Stimulated activated CD4-positive, alpha-beta T cell treated with anti-CD3 and anti-CD28 coated beads, Interleukin-4, amount 100 ng/mL, for 1 hour (primary cell): ENCODE measurements at regions not wholly inside any gene's neighbourhood (a gene's known extent, or its start where the extent isn't known, plus 50 kb on each side); places are given as distances from the start of the nearest gene placed in this dataset.

Source experiments
- DNase-seq: peaks from one replicate; pipeline ENCODE4 v3.0.0-alpha.2; 2020

DNA sequence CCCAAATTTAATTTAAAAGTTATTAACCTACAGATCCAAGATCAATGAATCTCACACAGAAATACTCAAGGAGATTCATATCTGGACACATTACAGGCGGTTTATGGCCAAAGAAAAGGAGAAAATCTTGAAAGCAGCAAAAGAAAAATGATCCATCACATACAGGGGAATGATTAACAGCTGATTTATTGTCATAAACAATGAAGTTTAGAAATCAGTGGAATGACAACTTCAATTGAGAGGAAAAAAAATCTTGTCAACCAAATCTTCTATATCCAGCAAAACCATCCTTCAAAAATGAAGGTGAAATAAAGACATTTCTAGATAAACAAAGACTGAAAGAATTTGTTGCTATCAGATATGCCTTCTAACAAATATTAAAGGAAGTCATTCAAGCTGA is 156.2 kb upstream of the SEMA6D start:
- DNase-seq = no peak

DNA sequence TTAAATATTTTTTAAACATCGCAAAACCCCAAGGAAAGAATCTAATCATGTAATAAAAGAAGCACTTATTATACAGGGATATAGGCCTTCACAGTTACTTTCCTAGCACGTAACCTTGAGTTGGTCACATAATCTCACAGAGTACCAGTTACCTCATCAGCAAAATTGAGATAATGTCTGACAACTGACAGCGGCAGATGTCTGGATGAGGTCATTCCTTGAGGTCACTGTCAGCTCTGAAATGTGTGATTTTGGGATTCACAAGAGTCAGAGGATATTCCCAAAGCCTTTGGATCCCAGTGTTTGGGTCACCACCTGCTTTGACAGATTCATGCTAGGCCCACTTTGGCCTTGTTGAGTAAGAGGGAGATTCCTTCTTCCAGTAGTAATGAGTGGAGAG is 151.4 kb upstream of the SEMA6D start:
- no peak for DNase-seq

DNA sequence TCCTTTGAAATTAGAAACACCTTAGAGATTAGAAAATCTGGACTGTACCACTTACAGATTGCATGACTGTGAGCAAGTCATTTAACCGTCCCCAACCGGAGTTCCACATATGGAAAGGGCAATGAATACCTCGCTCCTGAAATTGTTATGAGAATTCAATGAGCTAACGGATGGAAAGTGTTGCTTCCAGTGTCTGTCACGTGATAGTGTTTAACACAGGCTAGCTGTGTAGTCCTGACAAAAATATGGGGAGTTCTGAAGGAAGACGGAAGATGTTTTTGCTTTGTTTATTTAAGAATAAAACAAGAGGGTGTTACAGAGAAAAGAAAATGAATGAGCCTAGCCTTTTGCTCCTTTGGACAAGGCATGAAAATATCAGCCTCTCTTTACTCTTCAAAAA is 150.7 kb upstream of the SEMA6D start:
- DNase-seq = no peak

DNA sequence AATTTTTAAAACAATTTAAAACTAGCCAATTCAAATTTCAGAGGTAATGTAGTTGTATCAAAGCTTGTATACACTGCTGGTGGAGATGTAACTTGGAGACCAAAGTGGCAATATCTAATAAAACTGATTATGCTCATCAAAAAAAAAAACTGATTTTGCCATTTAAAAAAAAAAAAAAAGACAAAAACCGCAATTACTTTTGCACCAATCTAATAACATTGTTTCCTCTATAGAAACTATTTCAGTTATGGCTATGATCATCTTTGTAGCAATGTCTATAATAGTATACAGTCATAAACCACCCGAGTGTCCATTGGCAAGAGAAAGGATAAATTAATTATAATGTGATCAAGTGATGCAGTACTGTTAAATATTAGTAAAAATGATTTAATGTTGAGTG is 149.3 kb upstream of the SEMA6D start:
- no peak for DNase-seq

DNA sequence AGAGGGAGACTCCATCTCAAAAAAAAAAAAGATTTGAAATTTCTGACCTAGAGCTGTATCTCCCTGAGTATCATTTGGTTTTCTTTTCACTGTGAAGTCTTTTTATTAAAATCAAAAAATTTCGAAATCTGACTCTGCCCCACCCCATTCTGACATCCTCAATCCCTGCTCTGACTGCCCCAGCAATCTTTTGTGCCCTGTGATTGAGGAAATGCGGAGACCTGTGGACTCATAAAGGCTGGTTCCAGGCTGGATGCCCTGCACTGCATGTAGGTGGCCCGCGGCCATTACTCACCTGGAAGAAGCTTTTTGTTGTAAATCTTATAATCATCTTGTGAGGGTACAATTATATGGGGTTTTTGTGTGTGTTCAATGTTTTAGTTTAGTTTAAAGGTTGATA is 147.3 kb upstream of the SEMA6D start:
- DNase-seq = no peak

DNA sequence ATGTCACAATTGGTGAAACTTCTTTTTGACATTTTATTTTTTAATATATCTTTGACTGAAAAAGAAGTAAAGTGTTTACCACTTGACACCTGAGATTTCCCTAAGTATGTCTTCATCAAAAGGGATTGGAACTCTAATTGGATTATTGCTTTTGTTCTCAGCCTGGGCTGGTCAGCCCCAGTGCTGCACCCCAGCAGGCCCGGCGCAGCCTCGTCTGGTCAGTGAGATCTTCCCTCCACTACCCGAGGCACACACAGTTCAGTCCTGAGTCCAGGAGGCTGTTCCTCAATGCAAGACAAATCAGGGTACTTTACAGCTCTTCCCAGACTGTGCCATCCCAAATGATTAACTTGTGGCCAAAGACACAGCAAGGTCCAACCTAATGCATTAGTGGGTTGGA is 146.9 kb upstream of the SEMA6D start:
- no peak for DNase-seq

DNA sequence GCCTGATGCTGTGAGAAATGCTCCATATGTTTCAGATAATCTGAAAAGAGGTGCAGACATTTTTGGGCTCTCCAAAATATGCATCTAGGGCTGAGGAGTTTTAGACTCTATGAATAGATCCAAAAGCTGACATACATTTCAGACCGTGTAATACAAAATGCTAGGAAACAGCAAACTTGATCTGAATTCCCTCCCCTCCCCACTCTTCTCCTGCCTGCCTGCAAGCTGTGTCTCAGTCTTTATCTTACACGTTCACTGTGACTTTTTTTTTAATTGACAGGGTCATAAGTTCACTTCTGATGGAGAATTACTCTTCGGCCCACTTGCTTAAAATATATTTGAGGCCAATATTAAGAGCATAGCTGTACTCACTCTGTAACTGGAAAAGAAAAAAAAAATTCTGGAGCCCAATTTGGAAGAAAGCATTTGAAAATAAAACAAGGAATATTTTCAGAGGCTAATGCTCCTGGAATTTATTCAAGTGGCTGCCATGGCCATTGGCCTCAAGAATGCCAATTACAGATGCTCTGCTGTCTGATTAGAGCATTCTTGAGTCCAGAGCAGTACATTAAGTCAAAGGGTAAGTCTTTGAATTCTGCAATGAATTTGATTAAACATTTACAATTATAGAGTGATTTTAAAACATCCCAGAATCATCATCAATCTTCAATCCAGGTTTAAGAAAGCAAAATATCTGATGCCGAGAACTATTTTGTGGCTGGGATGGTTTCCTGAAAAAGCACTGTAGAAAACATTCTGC is 146.2 kb upstream of the SEMA6D start:
- DNase-seq = no peak

DNA sequence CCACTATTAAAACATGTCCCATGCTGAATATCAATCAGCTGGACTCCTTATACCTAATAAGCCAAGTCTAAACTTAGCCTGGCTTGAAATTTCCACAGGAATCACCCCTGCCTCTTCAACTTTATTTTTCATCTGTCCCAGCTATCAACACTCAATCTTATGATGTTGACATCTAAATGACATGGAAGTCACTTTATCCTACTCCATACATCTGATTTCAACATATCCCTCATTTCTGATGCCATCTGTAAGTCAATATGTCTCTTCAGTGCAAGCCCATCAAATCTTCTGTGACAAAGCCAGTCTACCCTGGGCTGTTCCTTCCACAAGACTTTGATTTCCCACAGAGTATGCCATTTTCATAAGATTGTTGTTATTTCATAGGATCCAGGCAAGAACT is 143.6 kb upstream of the SEMA6D start:
- no peak for DNase-seq

DNA sequence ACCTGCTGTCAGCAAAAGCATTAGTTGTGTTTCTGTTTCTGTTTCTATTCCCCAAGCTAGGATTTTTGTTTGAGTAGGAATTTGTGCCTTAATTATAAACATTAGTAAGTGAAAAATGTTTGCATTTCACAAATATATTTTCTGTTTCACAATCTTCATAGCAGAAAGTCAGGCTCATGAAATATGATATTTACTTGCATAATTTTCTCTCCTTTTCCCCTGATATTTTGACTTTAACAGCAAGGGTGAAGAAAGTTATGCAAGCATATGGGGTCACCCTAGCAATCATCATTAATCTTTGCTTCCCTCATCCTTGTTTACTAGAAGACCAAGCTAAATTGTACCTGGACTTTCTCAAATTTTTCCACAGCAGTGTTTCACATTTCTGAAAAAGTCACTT is 140.3 kb upstream of the SEMA6D start:
- DNase-seq = no peak

DNA sequence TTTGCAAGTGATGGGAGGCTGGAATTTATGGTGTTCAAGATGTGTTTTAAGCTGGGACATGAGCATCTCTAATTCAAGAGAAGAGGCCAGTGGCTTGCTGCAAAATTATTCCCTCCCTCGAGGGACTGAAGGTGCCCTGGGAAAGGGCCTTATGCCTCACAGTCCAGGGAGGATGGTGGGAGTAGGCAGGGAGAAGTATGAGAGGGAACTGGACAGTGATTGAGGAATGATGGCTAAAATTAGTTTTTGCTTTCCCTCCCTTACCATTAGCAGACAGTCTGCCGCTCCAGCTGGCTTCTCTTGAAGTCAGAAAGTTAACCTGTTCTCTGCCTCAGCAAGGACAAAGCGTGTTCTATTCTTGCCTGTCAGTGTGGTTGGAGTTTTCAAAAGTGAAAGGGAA is 139.8 kb upstream of the SEMA6D start:
- no peak for DNase-seq

DNA sequence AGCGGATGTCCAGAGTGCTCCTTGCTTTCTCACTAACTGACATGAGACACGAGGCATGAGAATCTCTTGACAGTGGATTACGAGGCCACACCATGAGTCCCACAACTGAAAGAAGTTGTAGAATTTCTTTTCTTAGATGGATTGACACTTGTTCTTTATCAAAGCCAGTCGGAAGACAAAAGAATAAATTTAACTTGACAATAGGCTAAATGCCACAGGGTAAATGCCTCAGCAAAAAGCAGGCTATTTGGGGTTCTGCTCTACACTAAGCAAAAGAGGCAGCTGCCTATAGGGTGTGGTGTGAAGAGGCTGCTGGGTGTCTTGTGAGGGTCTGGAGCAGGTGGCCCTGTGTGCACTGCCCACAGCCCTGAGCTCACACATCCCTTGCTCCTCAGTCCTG is 135.1 kb upstream of the SEMA6D start:
- DNase-seq = no peak

DNA sequence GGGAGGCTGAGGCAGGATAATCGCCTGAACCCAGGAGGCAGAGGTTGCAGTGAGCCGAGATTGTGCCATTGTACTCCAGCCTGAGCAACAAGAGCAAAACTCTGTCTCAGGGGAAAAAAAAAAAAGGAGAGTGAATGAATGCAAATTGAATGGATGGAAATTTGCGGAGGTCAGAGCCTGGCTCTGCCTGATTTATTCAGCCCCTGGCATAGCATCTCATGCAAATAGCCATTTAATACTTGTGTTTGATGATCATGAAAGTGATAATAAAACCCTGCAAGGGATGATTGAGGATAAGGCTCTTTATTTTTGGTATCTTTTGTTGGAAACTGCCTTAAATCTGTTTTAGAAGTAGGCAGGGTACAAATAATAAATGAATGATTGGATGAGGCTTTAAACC is 133.0 kb upstream of the SEMA6D start:
- no peak for DNase-seq

DNA sequence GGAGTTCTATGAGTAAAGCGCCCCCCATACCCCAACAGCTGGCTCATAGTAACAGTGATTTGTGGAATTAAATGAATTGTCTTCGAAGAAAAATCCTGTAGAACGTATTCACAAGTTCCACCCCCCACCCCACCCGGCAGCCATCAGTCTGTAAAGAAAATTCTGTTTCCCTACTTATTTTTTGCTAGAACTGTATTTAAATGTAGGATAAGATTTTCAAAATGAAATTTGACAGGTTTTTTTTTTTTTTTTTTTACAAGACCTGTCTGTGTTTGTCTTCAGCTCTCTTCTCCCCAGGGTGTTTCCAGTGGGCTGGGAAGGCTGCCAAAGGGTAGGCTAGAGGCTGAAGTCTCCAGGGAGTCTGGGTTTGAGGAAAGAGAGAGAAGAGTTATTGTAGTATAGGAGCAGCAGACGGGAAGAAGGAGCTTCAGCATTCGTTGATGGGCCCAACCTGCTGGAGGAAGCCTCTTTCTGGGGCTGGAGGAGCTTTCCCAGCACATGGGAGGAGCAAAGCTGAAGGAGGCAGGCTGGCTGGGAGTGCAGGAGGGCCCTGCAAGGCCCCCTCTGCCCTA is 130.6 kb upstream of the SEMA6D start:
- DNase-seq = no peak

DNA sequence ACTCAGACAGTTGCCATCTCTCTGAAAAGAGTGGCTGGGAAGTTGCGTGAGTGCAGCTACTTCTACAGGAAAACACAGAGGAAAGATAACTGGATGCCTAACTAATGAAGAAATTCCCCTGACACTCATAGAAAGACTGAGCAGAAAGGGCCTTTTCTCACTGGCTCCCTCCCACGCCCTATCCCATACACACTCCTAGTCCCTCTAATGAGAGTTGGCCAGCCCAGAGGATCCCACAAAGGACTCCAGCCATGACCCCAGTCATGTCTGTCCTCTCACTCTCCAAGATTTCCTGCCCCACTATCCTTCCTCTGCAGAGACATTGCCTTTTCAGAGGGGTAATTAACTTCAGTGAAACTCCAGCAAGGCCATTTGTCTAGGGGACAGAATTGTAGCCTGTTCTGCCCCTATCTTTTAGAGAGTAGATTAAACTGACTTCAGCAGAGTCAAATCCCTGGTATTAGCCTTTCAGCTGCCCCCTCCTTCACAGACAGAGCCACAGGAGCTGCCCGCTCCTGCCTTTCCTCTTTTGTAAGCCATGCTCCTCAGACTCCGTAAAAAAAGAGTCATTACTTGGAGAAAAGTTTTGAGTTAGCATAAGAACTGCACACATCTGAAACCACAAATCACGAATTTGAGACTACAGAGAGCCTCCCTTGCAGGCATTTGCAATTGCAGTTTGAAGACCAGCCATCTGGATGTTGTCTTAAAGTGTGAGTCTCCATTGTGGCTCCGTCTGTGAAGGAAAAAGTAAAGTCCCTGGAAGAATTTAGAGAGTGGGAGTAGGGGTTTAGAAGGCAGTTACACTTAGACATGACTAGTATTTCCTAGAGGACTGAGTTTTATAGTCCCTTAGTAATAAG is 129.1 kb upstream of the SEMA6D start:
- no peak for DNase-seq

DNA sequence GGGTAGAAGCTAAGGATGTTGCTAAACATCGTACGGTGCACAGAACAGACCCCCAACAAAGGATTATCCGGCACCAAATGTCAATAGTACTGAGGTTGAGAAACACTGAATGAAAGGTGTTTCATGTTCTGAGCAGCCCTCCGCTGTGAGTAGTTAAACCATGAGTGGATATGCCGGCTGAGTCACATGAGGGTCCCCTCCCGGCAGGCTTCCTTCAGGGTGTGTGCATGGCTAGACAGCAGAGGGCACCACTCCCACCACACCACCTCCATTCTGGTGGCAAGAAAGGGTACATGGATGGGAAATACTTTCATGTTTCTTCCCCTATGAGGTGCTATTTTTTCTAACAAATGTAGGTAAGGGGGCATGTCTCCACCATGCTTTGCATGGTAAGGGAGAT is 128.3 kb upstream of the SEMA6D start:
- DNase-seq = no peak

DNA sequence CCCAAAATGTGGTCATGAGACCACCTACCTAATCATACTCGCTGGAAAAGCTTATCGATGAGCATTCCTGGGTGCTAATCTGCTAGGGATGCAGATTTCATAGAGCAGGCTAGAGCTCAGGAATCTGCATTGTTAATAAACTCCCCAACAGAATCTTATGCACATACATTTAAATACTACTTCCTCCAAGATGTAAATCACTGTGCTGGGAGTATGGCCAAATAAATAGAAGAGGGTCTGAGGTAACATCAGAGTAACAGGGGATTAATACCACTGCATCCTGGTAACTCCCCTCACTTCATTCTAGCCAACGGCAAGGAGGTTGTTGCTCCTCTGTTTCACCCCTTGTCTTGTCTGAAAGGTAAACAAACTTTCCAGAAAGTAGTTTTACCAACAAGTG is 118.3 kb upstream of the SEMA6D start:
- DNase-seq = no peak

DNA sequence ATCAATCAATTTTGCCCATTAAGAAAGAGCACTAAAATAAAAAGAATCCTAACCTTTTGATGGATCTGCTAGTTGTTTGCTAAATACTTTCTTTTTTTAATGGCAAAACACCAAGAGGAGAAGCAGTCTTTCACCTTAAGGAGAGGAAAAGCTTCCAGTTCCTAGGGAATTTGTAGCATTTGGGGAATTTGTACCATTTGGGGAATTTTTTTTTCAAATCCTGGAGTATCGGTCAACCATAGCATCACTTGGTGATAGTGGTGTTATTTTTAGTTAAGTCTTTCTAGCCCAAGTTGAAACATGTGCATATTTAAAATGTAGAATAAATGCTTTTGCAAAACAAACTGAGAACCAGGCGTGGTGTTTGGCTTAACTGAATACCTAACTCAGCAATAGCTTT is 117.5 kb upstream of the SEMA6D start:
- no peak for DNase-seq

DNA sequence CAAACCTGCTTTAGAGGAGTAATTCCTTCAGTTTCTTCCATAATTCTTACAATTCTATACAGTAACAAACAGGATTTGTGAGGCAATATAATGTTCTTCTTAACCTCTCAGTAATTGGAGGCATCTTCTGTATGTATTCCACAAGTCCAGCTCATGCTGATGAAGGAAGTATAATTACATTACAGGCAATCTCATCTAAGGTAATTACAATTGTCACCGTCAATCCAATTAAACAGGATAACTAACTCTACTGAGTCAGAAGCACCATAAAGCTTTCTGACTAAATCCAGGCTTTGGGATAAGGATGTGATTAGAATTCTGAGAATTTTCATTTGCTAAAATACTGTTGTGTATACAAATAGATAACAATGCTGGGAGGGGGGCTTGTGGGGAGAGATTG is 115.2 kb upstream of the SEMA6D start:
- DNase-seq = no peak

DNA sequence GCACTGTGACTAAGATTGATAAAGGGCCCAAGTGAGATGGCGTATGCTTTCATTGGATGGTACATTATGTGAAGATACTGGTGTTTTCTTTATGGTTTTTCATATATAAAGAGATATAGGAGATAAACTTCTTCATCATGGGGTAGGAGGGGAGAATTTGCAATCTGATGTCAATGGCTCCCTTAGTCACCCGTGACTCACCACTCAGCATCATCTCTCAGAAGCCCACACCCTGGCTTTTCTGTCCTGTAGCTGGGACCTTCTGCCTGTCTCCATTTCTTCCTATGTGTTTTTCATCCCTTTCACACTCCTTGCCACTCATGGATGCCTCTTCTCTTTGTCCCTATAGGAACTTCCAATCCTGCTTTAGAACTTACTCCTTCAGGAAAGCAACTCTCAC is 114.3 kb upstream of the SEMA6D start:
- no peak for DNase-seq

DNA sequence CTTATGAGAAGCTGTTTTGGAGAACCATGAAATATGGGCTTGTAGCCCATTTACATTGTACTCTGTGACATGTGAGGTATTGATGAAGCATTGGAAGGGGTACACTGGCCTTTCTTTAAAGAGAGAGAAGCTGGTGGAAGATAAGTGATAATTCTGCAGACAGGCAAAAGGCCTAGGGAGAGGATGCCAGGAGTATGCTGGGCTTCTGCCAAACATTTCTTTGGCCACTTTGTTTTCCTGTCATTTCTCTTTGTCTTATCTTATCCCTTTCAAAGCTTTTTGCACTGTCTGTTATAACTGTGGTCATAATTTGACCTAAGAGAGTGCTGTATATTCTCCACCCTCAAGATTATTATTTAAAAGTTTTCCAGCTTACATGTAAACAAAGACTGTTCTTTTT is 109.6 kb upstream of the SEMA6D start:
- no peak for DNase-seq

DNA sequence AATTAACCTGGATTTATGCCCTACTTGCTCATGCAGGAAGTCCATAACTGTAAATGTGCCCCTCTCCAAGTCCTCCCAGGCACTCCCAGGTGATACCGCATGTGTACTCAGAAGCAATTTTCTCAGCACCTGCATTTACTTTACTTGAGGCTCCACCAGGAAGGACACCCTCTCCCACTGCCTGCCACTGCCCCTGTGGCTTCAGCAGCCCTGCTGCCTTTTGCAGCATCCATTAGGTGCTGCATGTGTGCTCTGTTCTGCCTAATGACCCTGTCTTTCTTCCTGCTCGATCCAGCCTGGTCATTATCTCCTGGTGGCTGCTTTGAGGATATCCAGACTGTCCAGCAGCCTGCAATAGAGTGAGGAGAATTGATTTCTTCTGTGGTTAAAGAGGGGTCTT is 107.6 kb upstream of the SEMA6D start:
- no peak for DNase-seq

DNA sequence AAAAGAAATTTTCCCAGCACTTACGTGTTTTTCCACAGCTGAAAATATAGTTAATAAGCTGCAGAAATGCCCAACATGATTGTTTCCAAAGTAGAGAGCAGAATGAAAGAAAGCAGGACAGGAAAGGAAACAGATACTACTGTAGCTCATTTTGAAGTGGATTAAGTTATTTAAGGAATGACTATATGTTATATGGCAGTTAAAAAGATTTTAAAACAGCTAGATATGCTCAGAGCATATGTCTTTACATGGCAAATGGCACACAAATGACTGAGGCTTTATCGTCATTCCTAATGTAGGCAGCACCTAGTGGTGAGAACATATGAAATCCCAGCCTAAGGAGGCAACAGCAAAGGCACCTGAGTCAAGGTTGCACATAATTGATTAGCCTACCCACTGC is 106.6 kb upstream of the SEMA6D start:
- no peak for DNase-seq

DNA sequence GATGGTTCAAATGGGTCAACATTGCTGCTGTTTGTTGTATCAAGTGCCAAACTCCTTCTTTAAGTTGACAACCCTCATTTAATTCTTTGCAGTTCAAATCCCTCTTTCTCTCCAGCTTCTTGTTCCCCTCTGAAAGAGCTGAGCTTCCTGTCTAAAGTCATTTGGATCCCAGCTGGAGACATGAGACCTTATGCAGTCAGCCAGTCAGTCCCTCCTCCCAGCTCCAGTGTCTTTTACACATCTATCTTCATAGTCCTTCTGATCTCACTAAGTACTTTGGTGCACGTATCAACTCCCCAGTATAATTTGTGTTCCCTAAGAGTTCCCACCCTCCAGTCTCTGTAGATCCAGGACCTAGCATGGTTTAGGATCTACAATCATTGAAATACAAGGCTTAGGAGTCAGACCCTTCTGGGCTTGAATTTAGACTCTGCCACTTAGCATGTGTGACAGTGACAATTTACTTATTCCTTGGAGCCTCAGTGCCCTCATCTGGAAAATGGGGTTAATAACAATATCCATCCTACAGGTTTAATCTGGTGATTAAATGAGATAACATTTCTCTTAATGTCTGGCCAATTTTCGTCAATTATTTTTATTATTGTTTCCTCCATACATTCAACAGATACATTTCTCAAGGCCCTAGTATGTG is 102.8 kb upstream of the SEMA6D start:
- no peak for DNase-seq

DNA sequence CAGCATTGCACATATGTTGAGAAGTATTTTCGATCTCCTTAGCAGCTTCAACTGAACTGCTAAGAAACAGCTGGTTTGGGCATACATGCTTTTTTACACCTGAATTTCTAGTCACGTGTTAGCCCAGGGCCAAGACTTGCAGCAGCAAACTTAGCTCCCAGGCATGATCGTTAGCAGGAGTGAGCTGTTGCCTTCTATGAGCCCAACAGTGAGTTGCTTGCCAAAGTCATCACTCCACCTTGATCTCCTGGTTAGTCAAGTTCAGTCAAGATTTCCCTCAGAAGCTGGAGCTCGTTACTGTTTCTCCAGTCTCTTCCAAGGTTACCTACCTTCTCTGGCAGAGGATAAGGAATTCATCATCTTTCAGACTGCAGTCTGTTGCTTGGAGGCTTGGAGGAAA is 100.4 kb upstream of the SEMA6D start:
- DNase-seq = no peak
